Endothelial cell (in vitro differentiated cells): ENCODE measurements at regions not wholly inside any gene's neighbourhood (a gene's known extent, or its start where the extent isn't known, plus 50 kb on each side); places are given as distances from the start of the nearest gene placed in this dataset.

Experiments
- DNase-seq: peaks from one replicate; pipeline ENCODE4 v3.0.0; 2021; ENCODE audit warnings: low spot score
- H3K27ac Mint-ChIP-seq: one replicate; pipeline ENCODE4 v1.8.0; 2021; ENCODE audit warnings: mixed read lengths, inconsistent platforms; ENCODE audit not compliant: unreplicated experiment
- H3K27me3 Mint-ChIP-seq: one replicate; pipeline ENCODE4 v1.8.0; 2021; ENCODE audit warnings: mild to moderate bottlenecking, moderate library complexity, mixed read lengths, inconsistent platforms; ENCODE audit not compliant: unreplicated experiment
- H3K36me3 Mint-ChIP-seq: one replicate; pipeline ENCODE4 v1.8.0; 2021; ENCODE audit warnings: mild to moderate bottlenecking, low read depth, mixed read lengths, inconsistent platforms; ENCODE audit not compliant: unreplicated experiment
- H3K4me1 Mint-ChIP-seq: one replicate; pipeline ENCODE4 v1.8.0; 2021; ENCODE audit warnings: mild to moderate bottlenecking, mixed read lengths, inconsistent platforms; ENCODE audit not compliant: unreplicated experiment
- H3K4me3 Mint-ChIP-seq: one replicate; pipeline ENCODE4 v1.8.0; 2021; ENCODE audit warnings: mild to moderate bottlenecking, mixed read lengths, inconsistent platforms; ENCODE audit not compliant: unreplicated experiment
- H3K9me3 Mint-ChIP-seq: one replicate; pipeline ENCODE4 v1.8.0; 2021; ENCODE audit warnings: mixed read lengths, inconsistent platforms; ENCODE audit not compliant: unreplicated experiment
- TF ChIP-seq, protein P1 (sequence below): fragments of 200-600 bp; sonication (generic); IDR thresholded peaks from one replicate; pipeline ENCODE4 v1.5.0; 2021; ENCODE audit warnings: antibody characterized with exemption; ENCODE audit not compliant: unreplicated experiment

- no peak overlapping the region for H3K27ac Mint-ChIP-seq
- TF ChIP-seq, protein P1, sequence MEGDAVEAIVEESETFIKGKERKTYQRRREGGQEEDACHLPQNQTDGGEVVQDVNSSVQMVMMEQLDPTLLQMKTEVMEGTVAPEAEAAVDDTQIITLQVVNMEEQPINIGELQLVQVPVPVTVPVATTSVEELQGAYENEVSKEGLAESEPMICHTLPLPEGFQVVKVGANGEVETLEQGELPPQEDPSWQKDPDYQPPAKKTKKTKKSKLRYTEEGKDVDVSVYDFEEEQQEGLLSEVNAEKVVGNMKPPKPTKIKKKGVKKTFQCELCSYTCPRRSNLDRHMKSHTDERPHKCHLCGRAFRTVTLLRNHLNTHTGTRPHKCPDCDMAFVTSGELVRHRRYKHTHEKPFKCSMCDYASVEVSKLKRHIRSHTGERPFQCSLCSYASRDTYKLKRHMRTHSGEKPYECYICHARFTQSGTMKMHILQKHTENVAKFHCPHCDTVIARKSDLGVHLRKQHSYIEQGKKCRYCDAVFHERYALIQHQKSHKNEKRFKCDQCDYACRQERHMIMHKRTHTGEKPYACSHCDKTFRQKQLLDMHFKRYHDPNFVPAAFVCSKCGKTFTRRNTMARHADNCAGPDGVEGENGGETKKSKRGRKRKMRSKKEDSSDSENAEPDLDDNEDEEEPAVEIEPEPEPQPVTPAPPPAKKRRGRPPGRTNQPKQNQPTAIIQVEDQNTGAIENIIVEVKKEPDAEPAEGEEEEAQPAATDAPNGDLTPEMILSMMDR: no peak
- H3K9me3 Mint-ChIP-seq: peaks cover 4% of the 10 kb centered on the region
- no peaks in the 10 kb centered on the region for H3K36me3 Mint-ChIP-seq
- peaks cover 9% of the 10 kb centered on the region for H3K4me1 Mint-ChIP-seq
- no peak overlapping the region for H3K4me3 Mint-ChIP-seq
- DNase-seq: no peak
- peaks cover 2% of the 10 kb centered on the region for H3K27me3 Mint-ChIP-seq
Observed at GRCh38 chr1:94734963-94735901, 84.9 kb upstream of the SLC44A3 start.

GRCh38 chr1:94731891-94732290 is 88.3 kb upstream of the SLC44A3 start:
- no peak overlapping the region for H3K4me3 Mint-ChIP-seq
- no peak overlapping the region for H3K27ac Mint-ChIP-seq
- H3K27me3 Mint-ChIP-seq: peaks cover 2% of the 10 kb centered on the region
- H3K36me3 Mint-ChIP-seq: no peaks in the 10 kb centered on the region
- H3K4me1 Mint-ChIP-seq: peaks cover 6% of the 10 kb centered on the region
- TF ChIP-seq, protein P1: no peak
- DNase-seq: no peak
- H3K9me3 Mint-ChIP-seq: peaks cover 4% of the 10 kb centered on the region

- H3K4me3 Mint-ChIP-seq: no peak overlapping the region
- peaks cover 2% of the 10 kb centered on the region for H3K27me3 Mint-ChIP-seq
- H3K4me1 Mint-ChIP-seq: peaks cover 2% of the 10 kb centered on the region
- no peak overlapping the region for H3K27ac Mint-ChIP-seq
- no peaks in the 10 kb centered on the region for H3K36me3 Mint-ChIP-seq
- DNase-seq: no peak
- TF ChIP-seq, protein P1: no peak
- no peaks in the 10 kb centered on the region for H3K9me3 Mint-ChIP-seq
Observed at GRCh38 chr1:94730450-94730849, 89.7 kb upstream of the SLC44A3 start.

- DNase-seq: no peak
- TF ChIP-seq, protein P1: no peak
- no peaks in the 10 kb centered on the region for H3K36me3 Mint-ChIP-seq
- no peak overlapping the region for H3K4me3 Mint-ChIP-seq
- no peaks in the 10 kb centered on the region for H3K4me1 Mint-ChIP-seq
- H3K27me3 Mint-ChIP-seq: peaks cover 2% of the 10 kb centered on the region
- no peak overlapping the region for H3K27ac Mint-ChIP-seq
- H3K9me3 Mint-ChIP-seq: no peaks in the 10 kb centered on the region
Observed at GRCh38 chr1:94729267-94729666, 90.9 kb upstream of the SLC44A3 start.
